SIG-M5 treated with dmso at 0.1 percent for 504 hours (cell line): ENCODE measurements at regions not wholly inside any gene's neighbourhood (a gene's known extent, or its start where the extent isn't known, plus 50 kb on each side); places are given as distances from the start of the nearest gene placed in this dataset.

ENCODE experiments used
- DNase-seq: peaks from one replicate; lab custom pipeline; 2025; ENCODE audit not compliant: unreplicated experiment; lab: John Stamatoyannopoulos, UW

GRCh38 chr18:8942909-8943545 lies 159.5 kb upstream of the NDUFV2 start:
- DNase-seq: no peak

GRCh38 chr18:8943900-8944870 lies 158.3 kb upstream of the NDUFV2 start:
- no peak for DNase-seq

GRCh38 chr18:8944871-8945245 lies 157.6 kb upstream of the NDUFV2 start:
- DNase-seq: no peak

GRCh38 chr18:8945514-8945913 lies 157.0 kb upstream of the NDUFV2 start:
- DNase-seq: no peak

GRCh38 chr18:8946066-8946838 lies 156.2 kb upstream of the NDUFV2 start:
- no peak for DNase-seq

GRCh38 chr18:8947566-8947965 lies 154.9 kb upstream of the NDUFV2 start:
- no peak for DNase-seq

GRCh38 chr18:8948011-8948410 lies 154.5 kb upstream of the NDUFV2 start:
- DNase-seq: no peak

- no peak for DNase-seq
These were observed 153.9 kb upstream of the NDUFV2 start for GRCh38 chr18:8948471-8949149.

- no peak for DNase-seq
These were observed 153.3 kb upstream of the NDUFV2 start for GRCh38 chr18:8949206-8949605.

- DNase-seq: no peak
These were observed 151.0 kb upstream of the NDUFV2 start for GRCh38 chr18:8951491-8951890.

GRCh38 chr18:8952174-8952573 lies 150.3 kb upstream of the NDUFV2 start:
- DNase-seq: no peak

- DNase-seq: no peak
These were observed 149.4 kb upstream of the NDUFV2 start for GRCh38 chr18:8952769-8953760.

GRCh38 chr18:8957731-8958130 lies 144.8 kb upstream of the NDUFV2 start:
- no peak for DNase-seq

GRCh38 chr18:8958660-8959059 lies 143.8 kb upstream of the NDUFV2 start:
- no peak for DNase-seq

- DNase-seq: no peak
These were observed 142.9 kb upstream of the NDUFV2 start for GRCh38 chr18:8959551-8960135.

- no peak for DNase-seq
These were observed 141.5 kb upstream of the NDUFV2 start for GRCh38 chr18:8960740-8961657.

- DNase-seq: no peak
These were observed 140.2 kb upstream of the NDUFV2 start for GRCh38 chr18:8962192-8962779.
